Astrocyte of the spinal cord (primary cell): ENCODE measurements at regions not wholly inside any gene's neighbourhood (a gene's known extent, or its start where the extent isn't known, plus 50 kb on each side); places are given as distances from the start of the nearest gene placed in this dataset.

Experiments used
- DNase-seq: peaks from one replicate; pipeline ENCODE4 v3.0.0; 2011; ENCODE audit warnings: low read depth, low spot score
- H3K4me3 ChIP-seq: 2 replicates; pipeline ENCODE4 v1.5.1; 2011; ENCODE audit warnings: low read depth, mild to moderate bottlenecking, low read length, moderate library complexity
- CTCF ChIP-seq: IDR thresholded peaks from 2 replicates; pipeline ENCODE4 v1.5.1; 2012; ENCODE audit warnings: low read depth, mild to moderate bottlenecking, low read length, inconsistent platforms
- in situ Hi-C: cut with HindIII; loops from 2 replicates; pipeline ENCODE4 v1.10.0; 2017; ENCODE audit warnings: low sequenced_read_pairs

GRCh38 chr3:31462050-31462569 is 70.6 kb upstream of the STT3B start:
- H3K4me3 ChIP-seq: no peak overlapping the region
- TF ChIP-seq CTCF: no peak
- DNase-seq: no peak
- in situ Hi-C loops: no loop called here

- no peak for TF ChIP-seq CTCF
- no peak overlapping the region for H3K4me3 ChIP-seq
- DNase-seq: peak; percentile 10
Observed at GRCh38 chr3:31465999-31466398, 66.7 kb upstream of the STT3B start.

GRCh38 chr3:31466866-31467265 is 65.9 kb upstream of the STT3B start:
- in situ Hi-C loops: no loop called here
- TF ChIP-seq CTCF: no peak
- no peak for DNase-seq
- H3K4me3 ChIP-seq: no peak overlapping the region

More at GRCh38 chr3:31465999-31466398, 66.7 kb upstream of the STT3B start:
- in situ Hi-C loops: no loop called here

- in situ Hi-C loops: no loop called here
- H3K4me3 ChIP-seq: no peak overlapping the region
- no peak for TF ChIP-seq CTCF
- DNase-seq: no peak
Observed at GRCh38 chr3:31468433-31468832, 64.3 kb upstream of the STT3B start.

- no peak for DNase-seq
- TF ChIP-seq CTCF: no peak
- in situ Hi-C loops: no loop called here
- no peak overlapping the region for H3K4me3 ChIP-seq
Observed at GRCh38 chr3:31469385-31469784, 63.3 kb upstream of the STT3B start.

- TF ChIP-seq CTCF: no peak
- H3K4me3 ChIP-seq: no peak overlapping the region
- DNase-seq: peak; percentile 92
- in situ Hi-C loops: no loop called here
Observed at GRCh38 chr3:31472479-31473390, 60.0 kb upstream of the STT3B start.
